ENCODE measurements at regions not wholly inside any gene's neighbourhood (a gene's known extent, or its start where the extent isn't known, plus 50 kb on each side); places are given as distances from the start of the nearest gene placed in this dataset.
"Not testable (repeated sequence)": the region's sequence is repeated elsewhere in the genome, so short reads cannot be mapped to it uniquely, and the experiment has no call there.

DNA sequence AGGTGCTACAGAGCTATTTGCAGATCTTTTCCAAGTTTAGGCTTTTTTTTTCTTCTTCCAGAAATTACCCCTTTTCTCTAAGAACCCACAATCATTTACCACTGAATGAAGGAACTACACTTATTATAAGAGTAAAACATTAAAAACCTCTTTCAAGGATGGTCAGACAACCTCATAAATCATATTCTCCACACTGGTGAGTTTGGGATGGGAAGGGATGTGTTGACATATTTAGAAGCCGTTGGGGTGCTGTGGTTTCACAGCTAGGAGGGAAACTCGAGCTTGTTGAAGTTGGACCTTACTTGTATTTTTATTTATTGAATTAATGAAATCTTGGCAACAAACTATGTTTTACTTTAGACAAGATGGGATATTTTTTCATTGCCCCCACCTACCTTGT is 289.4 kb upstream of the MEIS1 start:
- no peak overlapping the region for H3K9ac ChIP-seq (ENCODE audit: low read length)
- H3K79me2 ChIP-seq (ENCODE audit: insufficient read depth, low read length) = no peaks in the 10 kb centered on the region
- no peak overlapping the region for H3K27ac Mint-ChIP-seq (ENCODE audit: unreplicated experiment)
- no peaks in the 10 kb centered on the region for H3K36me3 ChIP-seq (ENCODE audit: insufficient read depth, low read length)
- H3K9me3 ChIP-seq (ENCODE audit: insufficient read depth, low read depth, low read length) = no peaks in the 10 kb centered on the region
- H3K4me1 ChIP-seq (ENCODE audit: insufficient read depth, low read length) = no peaks in the 10 kb centered on the region
- peaks cover 3% of the 10 kb centered on the region for H3K9me3 Mint-ChIP-seq (ENCODE audit: unreplicated experiment)
- H3K27ac ChIP-seq (ENCODE audit: low read depth, low read length) = no peak overlapping the region
- H3K4me3 Mint-ChIP-seq (ENCODE audit: unreplicated experiment) = no peak overlapping the region
- no peaks in the 10 kb centered on the region for H4K20me1 ChIP-seq (ENCODE audit: insufficient read depth, low read length)
- H3K4me2 ChIP-seq (ENCODE audit: low read length) = no peak overlapping the region
- H3K4me1 Mint-ChIP-seq (ENCODE audit: low read depth, unreplicated experiment) = no peaks in the 10 kb centered on the region
- no peaks in the 10 kb centered on the region for H3K27me3 Mint-ChIP-seq (ENCODE audit: low read depth, unreplicated experiment)
- DNase-seq (ENCODE audit: low read depth) (no peak), FAIRE-seq (no peak)
- H3K4me3 ChIP-seq (ENCODE audit: insufficient read depth, low read depth, low read length) = no peak overlapping the region
- no peaks in the 10 kb centered on the region for H3K36me3 Mint-ChIP-seq (ENCODE audit: low read depth, unreplicated experiment)
- TF ChIP-seq, protein P1, sequence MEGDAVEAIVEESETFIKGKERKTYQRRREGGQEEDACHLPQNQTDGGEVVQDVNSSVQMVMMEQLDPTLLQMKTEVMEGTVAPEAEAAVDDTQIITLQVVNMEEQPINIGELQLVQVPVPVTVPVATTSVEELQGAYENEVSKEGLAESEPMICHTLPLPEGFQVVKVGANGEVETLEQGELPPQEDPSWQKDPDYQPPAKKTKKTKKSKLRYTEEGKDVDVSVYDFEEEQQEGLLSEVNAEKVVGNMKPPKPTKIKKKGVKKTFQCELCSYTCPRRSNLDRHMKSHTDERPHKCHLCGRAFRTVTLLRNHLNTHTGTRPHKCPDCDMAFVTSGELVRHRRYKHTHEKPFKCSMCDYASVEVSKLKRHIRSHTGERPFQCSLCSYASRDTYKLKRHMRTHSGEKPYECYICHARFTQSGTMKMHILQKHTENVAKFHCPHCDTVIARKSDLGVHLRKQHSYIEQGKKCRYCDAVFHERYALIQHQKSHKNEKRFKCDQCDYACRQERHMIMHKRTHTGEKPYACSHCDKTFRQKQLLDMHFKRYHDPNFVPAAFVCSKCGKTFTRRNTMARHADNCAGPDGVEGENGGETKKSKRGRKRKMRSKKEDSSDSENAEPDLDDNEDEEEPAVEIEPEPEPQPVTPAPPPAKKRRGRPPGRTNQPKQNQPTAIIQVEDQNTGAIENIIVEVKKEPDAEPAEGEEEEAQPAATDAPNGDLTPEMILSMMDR (IDR thresholded peaks at IDR 0.05; ENCODE audit: insufficient read depth, low read depth, low read length) = no peak
- H3K27me3 ChIP-seq (ENCODE audit: insufficient read depth, low read length) = no peaks in the 10 kb centered on the region
- no peak overlapping the region for H2AFZ ChIP-seq (ENCODE audit: low read depth, low read length)

DNA sequence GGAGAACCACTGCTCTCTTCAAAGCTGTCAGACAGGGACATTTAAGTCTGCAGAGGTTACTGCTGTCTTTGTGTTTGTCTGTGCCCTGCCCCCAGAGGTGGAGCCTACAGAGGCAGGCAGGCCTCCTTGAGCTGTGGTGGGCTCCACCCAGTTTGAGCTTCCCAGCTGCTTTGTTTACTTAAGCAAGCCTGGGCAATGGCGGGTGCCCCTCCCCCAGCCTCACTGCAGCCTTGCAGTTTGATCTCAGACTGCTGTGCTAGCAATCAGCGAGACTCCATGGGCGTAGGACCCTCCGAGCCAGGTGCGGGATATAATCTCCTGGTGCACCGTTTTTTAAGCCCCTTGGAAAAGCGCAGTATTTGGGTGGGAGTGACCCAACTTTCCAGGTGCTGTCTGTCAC is 290.6 kb upstream of the MEIS1 start:
- H3K79me2 ChIP-seq (ENCODE audit: insufficient read depth, low read length); H3K27me3 ChIP-seq (ENCODE audit: insufficient read depth, low read length); H3K4me2 ChIP-seq (ENCODE audit: low read length); H3K9me3 Mint-ChIP-seq (ENCODE audit: unreplicated experiment); H3K9ac ChIP-seq (ENCODE audit: low read length); H3K27me3 Mint-ChIP-seq (ENCODE audit: low read depth, unreplicated experiment); H3K4me3 ChIP-seq (ENCODE audit: insufficient read depth, low read depth, low read length); H3K36me3 ChIP-seq (ENCODE audit: insufficient read depth, low read length); H3K36me3 Mint-ChIP-seq (ENCODE audit: low read depth, unreplicated experiment); H4K20me1 ChIP-seq (ENCODE audit: insufficient read depth, low read length); H3K4me1 Mint-ChIP-seq (ENCODE audit: low read depth, unreplicated experiment); H3K4me3 Mint-ChIP-seq (ENCODE audit: unreplicated experiment); FAIRE-seq; H3K4me1 ChIP-seq (ENCODE audit: insufficient read depth, low read length); H3K27ac Mint-ChIP-seq (ENCODE audit: unreplicated experiment); H3K27ac ChIP-seq (ENCODE audit: low read depth, low read length); H2AFZ ChIP-seq (ENCODE audit: low read depth, low read length); DNase-seq (ENCODE audit: low read depth); H3K9me3 ChIP-seq (ENCODE audit: insufficient read depth, low read depth, low read length): not testable (repeated sequence)

DNA sequence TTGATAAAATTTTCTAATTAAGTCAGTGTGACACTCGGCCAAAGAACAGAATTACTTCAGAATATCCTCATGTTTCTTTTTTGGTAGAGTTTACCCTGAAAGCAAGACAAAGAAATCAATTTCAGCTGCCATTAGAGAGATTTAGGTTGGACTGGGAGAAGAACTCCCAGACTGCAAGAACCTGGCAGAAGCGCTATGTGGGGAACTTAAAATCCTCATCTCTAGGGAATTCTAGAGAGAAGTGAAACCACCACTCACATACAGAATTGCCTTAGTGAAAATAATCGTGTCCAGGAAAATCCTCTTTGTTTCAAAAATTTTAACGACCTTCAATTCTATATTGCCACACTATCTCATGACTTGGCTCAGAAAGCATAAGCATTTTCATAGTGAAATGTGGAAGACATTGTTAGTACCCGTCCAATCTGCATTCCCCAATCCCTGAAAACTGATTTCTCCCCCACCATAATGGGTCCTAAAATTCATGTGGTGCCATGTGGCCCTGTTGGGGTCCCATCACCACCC is 297.3 kb upstream of the MEIS1 start:
- Histone ChIP-seq H2AFZ (ENCODE audit: low read depth, low read length) (no peak overlapping the region), H3K9me3 (ENCODE audit: insufficient read depth, low read depth, low read length) (no peaks in the 10 kb centered on the region), H3K4me1 (ENCODE audit: insufficient read depth, low read length) (no peaks in the 10 kb centered on the region), H3K9ac (ENCODE audit: low read length) (no peak overlapping the region), H3K27me3 (ENCODE audit: insufficient read depth, low read length) (no peaks in the 10 kb centered on the region), H3K27ac (ENCODE audit: low read depth, low read length) (no peak overlapping the region), H3K4me2 (ENCODE audit: low read length) (no peak overlapping the region), H4K20me1 (ENCODE audit: insufficient read depth, low read length) (no peaks in the 10 kb centered on the region), H3K4me3 (ENCODE audit: insufficient read depth, low read depth, low read length) (no peak overlapping the region), H3K36me3 (ENCODE audit: insufficient read depth, low read length) (no peaks in the 10 kb centered on the region), H3K79me2 (ENCODE audit: insufficient read depth, low read length) (no peaks in the 10 kb centered on the region)
- Mint-ChIP-seq H3K36me3 (ENCODE audit: low read depth, unreplicated experiment) (no peaks in the 10 kb centered on the region), H3K27me3 (ENCODE audit: low read depth, unreplicated experiment) (no peaks in the 10 kb centered on the region), H3K4me1 (ENCODE audit: low read depth, unreplicated experiment) (no peaks in the 10 kb centered on the region), H3K4me3 (ENCODE audit: unreplicated experiment) (no peak overlapping the region), H3K27ac (ENCODE audit: unreplicated experiment) (no peak overlapping the region), H3K9me3 (ENCODE audit: unreplicated experiment) (peaks cover 3% of the 10 kb centered on the region)
- no peak for TF ChIP-seq EZH2 (IDR thresholded peaks at IDR 0.05; ENCODE audit: insufficient read depth, low read length)
- TF ChIP-seq, protein P1 (IDR thresholded peaks at IDR 0.05; ENCODE audit: insufficient read depth, low read depth, low read length) = no peak
- DNase-seq (ENCODE audit: low read depth) (no peak), FAIRE-seq (no peak)
